ENCODE measurements at regions not wholly inside any gene's neighbourhood (a gene's known extent, or its start where the extent isn't known, plus 50 kb on each side); places are given as distances from the start of the nearest gene placed in this dataset.

GRCh38 chr2:11990576-11990975, 244.1 kb downstream of the LPIN1 start:
- no peak for DNase-seq (ENCODE audit: low read depth)
- Histone ChIP-seq H3K4me3 (ENCODE audit: low read depth, low read length) (no peak overlapping the region), H3K36me3 (ENCODE audit: control insufficient read depth, insufficient read depth, low read length) (no peaks in the 10 kb centered on the region), H3K27me3 (ENCODE audit: control insufficient read depth, insufficient read depth, low read length) (peaks cover 2% of the 10 kb centered on the region)
- TF ChIP-seq CTCF (IDR thresholded peaks at IDR 0.05; ENCODE audit: insufficient read depth, low read length, poor library complexity, severe bottlenecking) = no peak

GRCh38 chr2:11993749-11994148, 247.3 kb downstream of the LPIN1 start:
- Histone ChIP-seq H3K27me3 (ENCODE audit: control insufficient read depth, insufficient read depth, low read length) (peaks cover 1% of the 10 kb centered on the region), H3K4me3 (ENCODE audit: low read depth, low read length) (no peak overlapping the region), H3K36me3 (ENCODE audit: control insufficient read depth, insufficient read depth, low read length) (no peaks in the 10 kb centered on the region)
- no peak for TF ChIP-seq CTCF (IDR thresholded peaks at IDR 0.05; ENCODE audit: insufficient read depth, low read length, poor library complexity, severe bottlenecking)
- DNase-seq (ENCODE audit: low read depth) = no peak

- TF ChIP-seq CTCF (IDR thresholded peaks at IDR 0.05; ENCODE audit: insufficient read depth, low read length, poor library complexity, severe bottlenecking) = no peak
- Histone ChIP-seq H3K4me3 (ENCODE audit: low read depth, low read length) (no peak overlapping the region), H3K36me3 (ENCODE audit: control insufficient read depth, insufficient read depth, low read length) (no peaks in the 10 kb centered on the region), H3K27me3 (ENCODE audit: control insufficient read depth, insufficient read depth, low read length) (no peaks in the 10 kb centered on the region)
- DNase-seq (ENCODE audit: low read depth) = no peak
Measured at GRCh38 chr2:11995456-11995855, 249.0 kb downstream of the LPIN1 start.

- Histone ChIP-seq H3K27me3 (ENCODE audit: control insufficient read depth, insufficient read depth, low read length) (no peaks in the 10 kb centered on the region), H3K4me3 (ENCODE audit: low read depth, low read length) (no peak overlapping the region), H3K36me3 (ENCODE audit: control insufficient read depth, insufficient read depth, low read length) (no peaks in the 10 kb centered on the region)
- TF ChIP-seq CTCF (IDR thresholded peaks at IDR 0.05; ENCODE audit: insufficient read depth, low read length, poor library complexity, severe bottlenecking) = no peak
- DNase-seq (ENCODE audit: low read depth) = no peak
Measured at GRCh38 chr2:11996618-11997017, 250.2 kb downstream of the LPIN1 start.

- TF ChIP-seq CTCF (IDR thresholded peaks at IDR 0.05; ENCODE audit: insufficient read depth, low read length, poor library complexity, severe bottlenecking) = no peak
- Histone ChIP-seq H3K4me3 (ENCODE audit: low read depth, low read length) (no peak overlapping the region), H3K27me3 (ENCODE audit: control insufficient read depth, insufficient read depth, low read length) (no peaks in the 10 kb centered on the region), H3K36me3 (ENCODE audit: control insufficient read depth, insufficient read depth, low read length) (no peaks in the 10 kb centered on the region)
- no peak for DNase-seq (ENCODE audit: low read depth)
Measured at GRCh38 chr2:11997142-11997541, 250.7 kb downstream of the LPIN1 start.

- DNase-seq (ENCODE audit: low read depth) = no peak
- no peak overlapping the region for H3K4me3 ChIP-seq (ENCODE audit: low read depth, low read length)
- H3K36me3 ChIP-seq (ENCODE audit: control insufficient read depth, insufficient read depth, low read length) = no peaks in the 10 kb centered on the region
- H3K27me3 ChIP-seq (ENCODE audit: control insufficient read depth, insufficient read depth, low read length) = no peaks in the 10 kb centered on the region
- TF ChIP-seq CTCF (IDR thresholded peaks at IDR 0.05; ENCODE audit: insufficient read depth, low read length, poor library complexity, severe bottlenecking) = no peak
Measured at GRCh38 chr2:11998218-11998617, 251.8 kb downstream of the LPIN1 start.
